ENCODE measurements at regions not wholly inside any gene's neighbourhood (a gene's known extent, or its start where the extent isn't known, plus 50 kb on each side); places are given as distances from the start of the nearest gene placed in this dataset.

GRCh38 chr3:109687626-109688025, 350.3 kb upstream of the DPPA4 start:
- TF ChIP-seq ZBTB33 (IDR thresholded peaks at IDR 0.05): no peak
- no peak for TF ChIP-seq ETV6 (conservative IDR thresholded peaks at IDR 0.05 in 1 of 2, IDR thresholded peaks at IDR 0.05 in 1 of 2; ENCODE audit: borderline replicate concordance in 1 of 2, low read depth in 1 of 2)

All from GM12878 (cell line).